Vagina (tissue), 2 donors: ENCODE measurements at regions not wholly inside any gene's neighbourhood (a gene's known extent, or its start where the extent isn't known, plus 50 kb on each side); places are given as distances from the start of the nearest gene placed in this dataset.

Experiments used
- POLR2A ChIP-seq, 2 donors: fragments of 450-650 bp; IDR thresholded peaks; one replicate each; pipeline ENCODE4 v1.6.1; 2017; ENCODE audit warnings: antibody characterized with exemption in 2 of 2, mild to moderate bottlenecking in 2 of 2, moderate library complexity in 2 of 2
- POLR2AphosphoS5 ChIP-seq, 2 donors: sonication (generic); formaldehyde crosslinking; IDR thresholded peaks; one replicate each; pipeline ENCODE4 v1.9.0; 2017; ENCODE audit warnings: antibody characterized with exemption in 2 of 2, mild to moderate bottlenecking in 2 of 2, low read depth in 1 of 2; ENCODE audit not compliant: insufficient read depth in 1 of 2
- TF ChIP-seq, protein P1 (sequence below), 3 experiments: fragments of 450-650 bp in 2 of 3; fragments of 200-600 bp in 1 of 3; sonication (generic) in 1 of 3; IDR thresholded peaks; one replicate each; pipeline ENCODE4 v1.5.1; 2017 to 2019; ENCODE audit warnings: antibody characterized with exemption in 3 of 3, mild to moderate bottlenecking in 2 of 3, moderate library complexity in 2 of 3

DNA sequence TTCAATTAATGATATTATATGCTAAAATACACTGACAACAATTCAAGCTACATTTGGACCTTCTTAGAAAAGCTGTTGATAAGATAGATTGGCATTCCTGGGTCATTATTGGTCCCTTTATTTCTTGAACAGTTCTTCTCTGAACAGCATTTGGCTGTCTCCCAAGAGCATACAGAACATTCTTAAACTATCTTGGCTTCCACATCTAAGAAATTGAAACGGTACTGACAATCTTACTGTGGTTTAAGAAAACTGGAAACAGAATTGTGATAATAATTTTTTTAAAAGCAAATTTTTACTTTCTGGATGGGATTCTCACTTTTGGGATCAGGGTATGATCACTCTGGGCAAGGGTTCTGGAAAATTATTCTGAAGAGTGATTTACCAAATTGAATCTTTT, 161.7 kb upstream of the ZNF385D start:
- TF ChIP-seq, protein P1, sequence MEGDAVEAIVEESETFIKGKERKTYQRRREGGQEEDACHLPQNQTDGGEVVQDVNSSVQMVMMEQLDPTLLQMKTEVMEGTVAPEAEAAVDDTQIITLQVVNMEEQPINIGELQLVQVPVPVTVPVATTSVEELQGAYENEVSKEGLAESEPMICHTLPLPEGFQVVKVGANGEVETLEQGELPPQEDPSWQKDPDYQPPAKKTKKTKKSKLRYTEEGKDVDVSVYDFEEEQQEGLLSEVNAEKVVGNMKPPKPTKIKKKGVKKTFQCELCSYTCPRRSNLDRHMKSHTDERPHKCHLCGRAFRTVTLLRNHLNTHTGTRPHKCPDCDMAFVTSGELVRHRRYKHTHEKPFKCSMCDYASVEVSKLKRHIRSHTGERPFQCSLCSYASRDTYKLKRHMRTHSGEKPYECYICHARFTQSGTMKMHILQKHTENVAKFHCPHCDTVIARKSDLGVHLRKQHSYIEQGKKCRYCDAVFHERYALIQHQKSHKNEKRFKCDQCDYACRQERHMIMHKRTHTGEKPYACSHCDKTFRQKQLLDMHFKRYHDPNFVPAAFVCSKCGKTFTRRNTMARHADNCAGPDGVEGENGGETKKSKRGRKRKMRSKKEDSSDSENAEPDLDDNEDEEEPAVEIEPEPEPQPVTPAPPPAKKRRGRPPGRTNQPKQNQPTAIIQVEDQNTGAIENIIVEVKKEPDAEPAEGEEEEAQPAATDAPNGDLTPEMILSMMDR (IDR thresholded peaks at IDR 0.05): no peak
- TF ChIP-seq POLR2A (IDR thresholded peaks at IDR 0.05): no peak
- no peak for TF ChIP-seq POLR2AphosphoS5 (IDR thresholded peaks at IDR 0.05; ENCODE audit: insufficient read depth in 1 of 2, low read depth in 1 of 2)
